Aorta (tissue), 5 donors: ENCODE measurements at regions not wholly inside any gene's neighbourhood (a gene's known extent, or its start where the extent isn't known, plus 50 kb on each side); places are given as distances from the start of the nearest gene placed in this dataset.

Experiments
- ATAC-seq: fragments of 200-7000 bp; cut with Tn5 transposase; one replicate; pipeline ENCODE4 v1.9.1; 2022; ENCODE audit warnings: moderate library complexity; ENCODE audit not compliant: low FRiP score
- DNase-seq, 2 donors: peaks; one replicate each; pipeline ENCODE4 v3.0.0-alpha.2; 2020
- H3K27ac ChIP-seq, 2 donors: one replicate each; pipeline ENCODE4 v1.5.1; 2013; ENCODE audit warnings: low read length in 2 of 2, mild to moderate bottlenecking in 2 of 2, moderate library complexity in 2 of 2, control low read depth in 1 of 2, inconsistent platforms in 1 of 2, low read depth in 1 of 2
- H3K27me3 ChIP-seq, 2 donors: one replicate each; pipeline ENCODE4 v1.6.1; 2013; ENCODE audit warnings: control low read depth in 1 of 2, low read length in 1 of 2, mild to moderate bottlenecking in 1 of 2, moderate library complexity in 1 of 2; ENCODE audit not compliant: insufficient read depth in 2 of 2, control insufficient read depth in 1 of 2
- H3K36me3 ChIP-seq, 2 donors: one replicate each; pipeline ENCODE4 v1.6.1; 2013; ENCODE audit warnings: control low read depth in 1 of 2, low read length in 1 of 2, mild to moderate bottlenecking in 1 of 2; ENCODE audit not compliant: insufficient read depth in 2 of 2, control insufficient read depth in 1 of 2
- H3K4me1 ChIP-seq, 2 donors: one replicate each; pipeline ENCODE4 v1.6.1; 2013; ENCODE audit warnings: low read length in 2 of 2, control low read depth in 1 of 2, mild to moderate bottlenecking in 1 of 2, moderate library complexity in 1 of 2; ENCODE audit not compliant: insufficient read depth in 2 of 2, control insufficient read depth in 1 of 2
- H3K4me3 ChIP-seq, 2 donors: one replicate each; pipeline ENCODE4 v1.5.1; 2013; ENCODE audit warnings: low read length in 2 of 2, control low read depth in 1 of 2, mild to moderate bottlenecking in 1 of 2
- H3K9me3 ChIP-seq: one replicate; pipeline ENCODE4 v1.6.1; 2013; ENCODE audit warnings: mild to moderate bottlenecking, low read length; ENCODE audit not compliant: control insufficient read depth
- WGBS, 2 donors: extraction: QIAGEN DNeasy Blood & Tissue Kit; methylation state at CpG; one replicate each; pipeline ENCODE4 v1.1.7; 2013; 5-methylcytosine and 5-hydroxymethylcytosine counted together
- intact Hi-C, 2 donors: fragments of 100-400 bp; cut with DNase I; formaldehyde crosslinking; loops; one replicate each; pipeline versions ENCODE4 v1.14.2 to v1.15.0; 2022
- donor health status: healthy with polysubstance abuse.
- donor health status: Bipolar disorder and iron deficiency.
- donor health status: DM: no; HTN: no; CAD: no.
- donor health status: DM: no; HTN: no; CAD: no.
- donor health status: DM: yes; HTN: yes; CAD: no.

- no peak overlapping the region for H3K27ac ChIP-seq
- no peaks in the 10 kb centered on the region for H3K27me3 ChIP-seq
- ATAC-seq (no peak), DNase-seq (no peak)
- 85 to 87% methylated on average over 1 of the region's 1 CpG for WGBS, 2 donors
- intact Hi-C loops: no loop called here
- H3K9me3 ChIP-seq: no peaks in the 10 kb centered on the region
- peaks cover 0 to 2% of the 10 kb centered on the region in 2 donors for H3K4me1 ChIP-seq
- H3K4me3 ChIP-seq: no peak overlapping the region
- no peaks in the 10 kb centered on the region for H3K36me3 ChIP-seq
Observed at GRCh38 chr11:98828986-98829708, 191.6 kb upstream of the CNTN5 start.

DNA sequence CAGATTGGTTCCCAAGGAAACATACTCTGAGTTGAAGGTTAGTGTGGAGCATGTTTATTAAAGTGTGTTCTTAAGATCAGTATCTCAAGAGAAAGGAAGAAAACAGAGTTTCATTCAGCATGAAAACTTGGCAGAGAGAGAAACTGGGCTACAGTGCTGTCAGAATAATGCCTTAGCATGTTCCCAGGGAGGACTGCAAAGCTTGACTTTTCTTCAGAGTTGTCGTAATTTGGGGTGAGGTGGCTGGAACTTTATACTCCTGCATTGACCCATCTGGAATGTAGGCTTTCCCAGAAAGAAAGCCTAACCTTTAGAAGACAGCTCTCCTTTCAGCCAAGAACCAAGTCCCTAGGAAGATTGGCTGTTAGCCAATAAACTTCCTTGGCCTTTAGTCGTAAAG is 190.8 kb upstream of the CNTN5 start:
- DNase-seq: no peak
- intact Hi-C loops: no loop called here
- 70 to 76% methylated on average over 2 of the region's 2 CpGs for WGBS, 2 donors
- Histone ChIP-seq H3K36me3 (no peaks in the 10 kb centered on the region), H3K27ac (no peak overlapping the region), H3K9me3 (no peaks in the 10 kb centered on the region), H3K4me1 (peaks cover 0 to 2% of the 10 kb centered on the region in 2 donors), H3K4me3 (no peak overlapping the region), H3K27me3 (no peaks in the 10 kb centered on the region)
- no peak for ATAC-seq

- intact Hi-C loops: no loop called here
- 66 to 84% methylated on average over 4 of the region's 4 CpGs for WGBS, 2 donors
- Histone ChIP-seq H3K36me3 (no peaks in the 10 kb centered on the region), H3K4me3 (no peak overlapping the region), H3K4me1 (no peaks in the 10 kb centered on the region), H3K27ac (no peak overlapping the region), H3K27me3 (no peaks in the 10 kb centered on the region), H3K9me3 (no peaks in the 10 kb centered on the region)
- no peak for DNase-seq
- ATAC-seq: no peak
Observed at GRCh38 chr11:98834776-98835175, 186.0 kb upstream of the CNTN5 start.

DNA sequence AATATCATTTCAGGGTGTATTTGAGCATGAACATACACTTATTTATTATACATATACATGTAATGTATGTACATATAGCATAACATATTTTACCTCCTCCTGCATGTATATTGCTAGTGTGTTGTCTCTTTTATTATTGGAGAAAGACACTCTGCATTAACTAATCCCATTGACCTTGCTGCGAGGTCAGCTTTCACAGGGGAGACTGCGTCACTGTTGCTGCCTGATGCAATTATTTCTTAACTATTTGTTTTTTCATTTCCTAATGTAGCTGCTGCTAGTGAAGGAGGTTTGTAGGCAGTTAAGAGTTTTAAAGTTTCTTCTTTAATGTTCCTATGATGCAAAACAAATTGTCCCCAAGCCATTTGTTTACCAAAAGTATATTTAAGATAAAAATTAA is 185.4 kb upstream of the CNTN5 start:
- ATAC-seq (no peak), DNase-seq (no peak)
- WGBS, 2 donors: 76 to 78% methylated on average over 2 of the region's 2 CpGs
- no peaks in the 10 kb centered on the region for H3K27me3 ChIP-seq
- no peak overlapping the region for H3K27ac ChIP-seq
- no peaks in the 10 kb centered on the region for H3K4me1 ChIP-seq
- no peaks in the 10 kb centered on the region for H3K9me3 ChIP-seq
- intact Hi-C loops: no loop called here
- H3K36me3 ChIP-seq: no peaks in the 10 kb centered on the region
- no peak overlapping the region for H3K4me3 ChIP-seq

- Histone ChIP-seq H3K9me3 (no peaks in the 10 kb centered on the region), H3K4me1 (no peaks in the 10 kb centered on the region), H3K4me3 (no peak overlapping the region), H3K27me3 (no peaks in the 10 kb centered on the region), H3K27ac (no peak overlapping the region), H3K36me3 (no peaks in the 10 kb centered on the region)
- DNase-seq (no peak), ATAC-seq (no peak)
- 52 to 63% methylated on average over 1 of the region's 1 CpG for WGBS, 2 donors
- intact Hi-C loops: no loop called here
Observed at GRCh38 chr11:98836156-98836555, 184.6 kb upstream of the CNTN5 start.

- H3K27me3 ChIP-seq: no peaks in the 10 kb centered on the region
- no peaks in the 10 kb centered on the region for H3K36me3 ChIP-seq
- no peaks in the 10 kb centered on the region for H3K4me1 ChIP-seq
- ATAC-seq (no peak), DNase-seq (no peak)
- H3K4me3 ChIP-seq: no peak overlapping the region
- no peak overlapping the region for H3K27ac ChIP-seq
- no peaks in the 10 kb centered on the region for H3K9me3 ChIP-seq
- intact Hi-C loops: no loop called here
Observed at GRCh38 chr11:98842187-98842586, 178.6 kb upstream of the CNTN5 start.

GRCh38 chr11:98862169-98862568 is 158.6 kb upstream of the CNTN5 start:
- no peaks in the 10 kb centered on the region for H3K27me3 ChIP-seq
- H3K4me1 ChIP-seq: no peaks in the 10 kb centered on the region
- WGBS, 2 donors: 73 to 82% methylated on average over 5 of the region's 5 CpGs
- intact Hi-C loops: no loop called here
- DNase-seq (no peak), ATAC-seq (no peak)
- H3K36me3 ChIP-seq: no peaks in the 10 kb centered on the region
- no peak overlapping the region for H3K4me3 ChIP-seq
- H3K9me3 ChIP-seq: no peaks in the 10 kb centered on the region
- H3K27ac ChIP-seq: no peak overlapping the region

DNA sequence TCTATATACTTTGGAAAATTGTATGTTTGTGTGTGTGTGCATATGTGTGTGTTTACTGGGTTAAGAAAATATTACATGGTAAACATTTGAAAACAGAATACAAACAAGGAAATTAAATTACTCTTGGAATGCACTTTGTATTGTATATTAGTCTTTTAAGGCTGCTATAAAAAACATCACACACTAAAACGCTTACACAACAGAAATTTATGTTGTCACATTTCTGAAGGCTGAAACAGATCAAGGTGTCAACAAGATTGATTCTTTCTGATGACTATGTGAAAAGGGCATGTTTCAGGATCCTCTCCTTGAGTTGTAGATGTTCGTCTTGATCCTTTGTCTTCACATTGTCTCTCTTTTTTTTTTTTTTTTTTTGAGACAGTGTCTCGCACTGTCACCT is 149.1 kb upstream of the CNTN5 start:
- WGBS, 2 donors: 91 to 93% methylated on average over 3 of the region's 3 CpGs
- Histone ChIP-seq H3K27ac (no peak overlapping the region), H3K4me3 (no peak overlapping the region), H3K27me3 (no peaks in the 10 kb centered on the region), H3K9me3 (no peaks in the 10 kb centered on the region), H3K36me3 (no peaks in the 10 kb centered on the region), H3K4me1 (no peaks in the 10 kb centered on the region)
- ATAC-seq: no peak
- DNase-seq: no peak
- intact Hi-C loops: no loop called here

DNA sequence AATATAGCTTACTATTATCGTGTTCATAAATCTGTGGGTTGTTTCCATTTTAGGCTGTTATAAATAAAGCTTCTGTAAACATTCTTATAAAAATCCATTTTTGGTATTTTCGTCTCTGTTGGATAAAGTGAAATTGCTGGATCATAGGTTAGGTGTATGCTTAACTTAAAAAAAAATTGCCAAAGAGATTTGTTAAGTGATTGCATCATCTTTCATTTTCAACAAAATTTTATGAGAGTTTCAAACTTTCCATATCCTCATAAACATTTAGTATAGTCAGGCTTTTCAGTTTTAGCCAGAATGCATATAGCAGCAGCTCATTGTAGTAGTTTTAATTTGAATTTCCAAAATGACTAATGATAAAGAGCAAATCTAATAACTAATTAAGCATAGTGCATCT is 146.7 kb upstream of the CNTN5 start:
- Histone ChIP-seq H3K4me1 (no peaks in the 10 kb centered on the region), H3K36me3 (no peaks in the 10 kb centered on the region), H3K9me3 (no peaks in the 10 kb centered on the region), H3K4me3 (no peak overlapping the region), H3K27me3 (no peaks in the 10 kb centered on the region), H3K27ac (no peak overlapping the region)
- intact Hi-C loops: no loop called here
- DNase-seq: no peak
- ATAC-seq: no peak
- 43 to 55% methylated on average over 2 of the region's 2 CpGs for WGBS, 2 donors
